A673 (cell line): ENCODE measurements at regions not wholly inside any gene's neighbourhood (a gene's known extent, or its start where the extent isn't known, plus 50 kb on each side); places are given as distances from the start of the nearest gene placed in this dataset.

Source experiments
- BruUV-seq: library from RNA; stranded (reverse); fragments of 400-500 nt; replicated peaks from 2 replicates; lab custom pipeline; 2021; lab: Mats Ljungman, UMichigan
- CTCF ChIA-PET: fragments of 300-600 bp; sonication (Branson Sonifier 250); formaldehyde crosslinking; loops from one replicate; lab custom pipeline; 2022; ENCODE audit warnings: antibody characterized with exemption; lab: Charles Lee
- POLR2A ChIA-PET: fragments of 300-600 bp; sonication (Branson Sonifier 250); formaldehyde crosslinking; loops from one replicate; lab custom pipeline; 2022; ENCODE audit warnings: antibody characterized with exemption; ENCODE audit not compliant: low non-redundant PET; lab: Charles Lee
- DNase-seq: peaks from one replicate; pipeline ENCODE4 v3.0.0-alpha.2; 2015; ENCODE audit warnings: low spot score
- H3K27ac ChIP-seq: fragments of 200-600 bp; sonication (generic); 2 replicates; pipeline ENCODE4 v1.5.1; 2016; ENCODE audit warnings: mixed run types, low read depth, mild to moderate bottlenecking, mixed read lengths, antibody characterized with exemption, low read length; ENCODE audit not compliant: poor library complexity, severe bottlenecking
- H3K27me3 ChIP-seq: fragments of 200-600 bp; sonication (generic); replicated peaks from 2 replicates; pipeline ENCODE4 v1.6.1; 2017; ENCODE audit warnings: mixed run types, low read depth, mild to moderate bottlenecking, mixed read lengths, antibody characterized with exemption, low read length; ENCODE audit not compliant: insufficient read depth, poor library complexity
- H3K36me3 ChIP-seq: fragments of 200-600 bp; sonication (generic); 2 replicates; pipeline ENCODE4 v1.6.1; 2016; ENCODE audit warnings: mixed run types, mild to moderate bottlenecking, mixed read lengths, antibody characterized with exemption, low read length; ENCODE audit not compliant: insufficient read depth, poor library complexity, severe bottlenecking
- H3K4me1 ChIP-seq: fragments of 200-600 bp; sonication (generic); 2 replicates; pipeline ENCODE4 v1.6.1; 2017; ENCODE audit warnings: mixed run types, mild to moderate bottlenecking, mixed read lengths, antibody characterized with exemption, low read length; ENCODE audit not compliant: insufficient read depth, poor library complexity, severe bottlenecking
- H3K4me3 ChIP-seq: fragments of 200-600 bp; sonication (generic); 2 replicates; pipeline ENCODE4 v1.5.1; 2016; ENCODE audit warnings: low read depth, mixed run types, mild to moderate bottlenecking, mixed read lengths, low read length; ENCODE audit not compliant: poor library complexity, severe bottlenecking
- H3K9me3 ChIP-seq: fragments of 200-600 bp; sonication (generic); 2 replicates; pipeline ENCODE4 v1.6.1; 2016; ENCODE audit warnings: mixed run types, low read depth, mild to moderate bottlenecking, mixed read lengths, antibody characterized with exemption, low read length; ENCODE audit not compliant: poor library complexity, severe bottlenecking
- EZH2 ChIP-seq: fragments of 200-600 bp; sonication (generic); IDR thresholded peaks from 2 replicates; pipeline ENCODE4 v1.6.1; 2017; ENCODE audit warnings: borderline replicate concordance, low read depth, mild to moderate bottlenecking, mixed read lengths, antibody characterized with exemption, low read length; ENCODE audit not compliant: poor library complexity, severe bottlenecking
- intact Hi-C: fragments of 100-400 bp; cut with micrococcal nuclease; formaldehyde crosslinking; loops from one replicate; pipeline ENCODE4 v1.10.0; 2022; ENCODE audit not compliant: unreplicated experiment
- TF ChIP-seq, protein P1 (sequence below): fragments of 300-800, 200-600 bp; sonication (generic); conservative IDR thresholded peaks from 2 replicates; pipeline ENCODE4 v1.5.1; 2017; ENCODE audit warnings: low read depth, mild to moderate bottlenecking, antibody characterized with exemption, low read length, moderate library complexity, mixed read lengths

DNA sequence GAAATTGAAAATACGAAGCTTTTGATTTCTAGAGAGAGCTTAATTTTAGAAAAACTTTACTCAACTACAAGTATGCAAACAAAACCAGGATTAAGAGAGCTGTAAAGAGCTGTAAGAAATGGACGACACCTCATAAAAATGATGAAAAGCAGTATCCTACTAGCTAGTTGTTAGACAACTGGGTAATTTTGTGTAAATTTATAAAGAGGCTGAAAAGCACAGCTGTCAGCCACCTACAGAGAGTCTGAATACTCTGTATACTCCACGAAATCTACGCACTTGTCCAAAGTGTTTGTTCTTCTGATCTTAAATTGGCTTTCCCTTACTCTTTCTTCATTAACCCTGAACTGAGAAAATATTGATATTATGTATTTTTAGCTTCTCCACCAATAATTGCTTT is 808.4 kb upstream of the EPHA7 start:
- ChIA-PET POLR2A (interaction anchor here (0.7 kb wide), 1 partner anchor 555 kb away, joined by 4 read pairs; no protein-coding TSS in a partner anchor), CTCF (interaction anchor here (0.5 kb wide), 1 partner anchor 863 kb away, joined by 3 read pairs; no protein-coding TSS in a partner anchor)
- Histone ChIP-seq H3K27me3 (no peaks in the 10 kb centered on the region), H3K4me1 (no peaks in the 10 kb centered on the region), H3K9me3 (no peaks in the 10 kb centered on the region), H3K4me3 (no peak overlapping the region), H3K36me3 (no peaks in the 10 kb centered on the region), H3K27ac (no peak overlapping the region)
- intact Hi-C loops = no loop called here
- DNase-seq = no peak
- TF ChIP-seq EZH2 = no peak
- TF ChIP-seq, protein P1, sequence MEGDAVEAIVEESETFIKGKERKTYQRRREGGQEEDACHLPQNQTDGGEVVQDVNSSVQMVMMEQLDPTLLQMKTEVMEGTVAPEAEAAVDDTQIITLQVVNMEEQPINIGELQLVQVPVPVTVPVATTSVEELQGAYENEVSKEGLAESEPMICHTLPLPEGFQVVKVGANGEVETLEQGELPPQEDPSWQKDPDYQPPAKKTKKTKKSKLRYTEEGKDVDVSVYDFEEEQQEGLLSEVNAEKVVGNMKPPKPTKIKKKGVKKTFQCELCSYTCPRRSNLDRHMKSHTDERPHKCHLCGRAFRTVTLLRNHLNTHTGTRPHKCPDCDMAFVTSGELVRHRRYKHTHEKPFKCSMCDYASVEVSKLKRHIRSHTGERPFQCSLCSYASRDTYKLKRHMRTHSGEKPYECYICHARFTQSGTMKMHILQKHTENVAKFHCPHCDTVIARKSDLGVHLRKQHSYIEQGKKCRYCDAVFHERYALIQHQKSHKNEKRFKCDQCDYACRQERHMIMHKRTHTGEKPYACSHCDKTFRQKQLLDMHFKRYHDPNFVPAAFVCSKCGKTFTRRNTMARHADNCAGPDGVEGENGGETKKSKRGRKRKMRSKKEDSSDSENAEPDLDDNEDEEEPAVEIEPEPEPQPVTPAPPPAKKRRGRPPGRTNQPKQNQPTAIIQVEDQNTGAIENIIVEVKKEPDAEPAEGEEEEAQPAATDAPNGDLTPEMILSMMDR = no peak
- no TSS peak for BruUV-seq

DNA sequence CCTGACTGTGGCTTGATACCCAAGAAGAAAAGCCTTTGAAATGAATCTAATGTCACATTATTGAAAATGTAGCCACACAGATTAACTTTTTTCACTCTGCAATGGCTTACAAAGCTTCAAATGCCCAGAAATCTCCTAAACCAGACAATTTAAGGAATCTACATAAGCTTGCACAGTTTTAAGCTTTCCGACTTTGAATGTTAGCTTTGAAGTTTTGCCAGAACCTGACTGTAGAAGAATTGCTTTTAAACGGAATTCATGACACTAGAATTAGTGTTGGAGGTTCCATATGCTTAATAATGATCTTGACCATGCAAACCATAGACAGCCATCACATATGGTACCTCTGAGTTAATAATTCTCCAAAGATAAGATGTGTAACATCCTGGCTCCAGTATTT is 798.5 kb upstream of the EPHA7 start:
- no peaks in the 10 kb centered on the region for H3K27me3 ChIP-seq
- BruUV-seq = no TSS peak
- H3K4me3 ChIP-seq = no peak overlapping the region
- no peaks in the 10 kb centered on the region for H3K9me3 ChIP-seq
- TF ChIP-seq, protein P1 = no peak
- no peak for TF ChIP-seq EZH2
- no peak for DNase-seq
- ChIA-PET POLR2A (no interaction called here), CTCF (no interaction called here)
- no peaks in the 10 kb centered on the region for H3K4me1 ChIP-seq
- no peaks in the 10 kb centered on the region for H3K36me3 ChIP-seq
- intact Hi-C loops = no loop called here
- H3K27ac ChIP-seq = no peak overlapping the region

DNA sequence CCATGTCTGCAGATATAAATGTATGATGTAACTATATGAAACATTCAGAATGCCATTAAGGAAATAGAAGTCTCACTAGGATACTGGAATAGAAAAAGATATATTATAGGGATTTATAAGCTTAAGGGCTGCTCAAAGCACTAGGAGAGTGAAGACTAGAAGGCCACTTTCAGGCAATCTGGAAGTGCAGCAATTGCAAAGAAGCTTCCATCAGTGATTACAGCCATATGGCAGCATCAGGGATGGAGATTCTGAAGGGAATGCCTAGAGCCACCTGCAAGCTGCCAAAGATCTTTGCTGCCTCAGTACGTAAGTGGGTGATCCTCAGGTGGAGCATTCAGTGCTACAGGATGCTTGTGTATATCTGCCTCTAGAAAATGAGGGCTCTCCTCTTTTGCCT is 796.2 kb upstream of the EPHA7 start:
- H3K9me3 ChIP-seq = no peaks in the 10 kb centered on the region
- no TSS peak for BruUV-seq
- DNase-seq = no peak
- no peaks in the 10 kb centered on the region for H3K36me3 ChIP-seq
- no peaks in the 10 kb centered on the region for H3K27me3 ChIP-seq
- ChIA-PET POLR2A (no interaction called here), CTCF (no interaction called here)
- no peak overlapping the region for H3K4me3 ChIP-seq
- no peak for TF ChIP-seq EZH2
- TF ChIP-seq, protein P1 = no peak
- H3K4me1 ChIP-seq = no peaks in the 10 kb centered on the region
- H3K27ac ChIP-seq = no peak overlapping the region
- intact Hi-C loops = no loop called here
